ENCODE measurements at regions not wholly inside any gene's neighbourhood (a gene's known extent, or its start where the extent isn't known, plus 50 kb on each side); places are given as distances from the start of the nearest gene placed in this dataset.

DNA sequence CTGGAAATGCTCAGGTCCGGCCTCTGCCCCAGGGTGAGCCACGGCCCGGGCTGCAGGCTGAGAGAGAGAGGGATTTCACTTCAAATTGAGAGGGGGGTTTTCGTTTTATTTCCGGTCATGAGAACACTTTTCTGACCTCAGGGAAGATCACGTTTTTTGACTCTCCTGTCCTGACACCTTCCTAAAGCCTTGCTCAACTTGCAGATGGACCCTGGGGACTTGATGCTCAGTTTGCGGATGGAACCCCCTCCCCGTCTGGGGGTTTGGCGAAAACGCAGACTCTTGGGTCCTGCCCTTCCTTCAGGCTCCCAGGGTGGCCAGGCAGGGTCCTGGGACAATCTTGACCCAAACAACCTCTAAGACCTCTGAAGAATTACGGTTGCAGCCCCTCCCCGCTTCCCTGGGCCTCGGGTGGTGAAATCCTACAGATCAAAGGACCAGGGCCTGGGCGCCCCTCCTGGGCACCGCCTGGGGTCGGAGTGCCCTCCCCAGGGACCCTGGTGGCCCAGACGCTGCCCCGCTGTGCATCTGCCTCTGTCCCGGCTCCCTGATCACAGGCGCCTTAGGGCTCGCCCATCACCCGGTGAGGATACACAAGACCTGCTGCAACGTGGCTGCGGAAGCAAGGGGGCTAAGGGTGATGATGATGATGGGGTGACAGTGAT lies 148.2 kb downstream of the ERMARD start:
- no peak for FAIRE-seq

DNA sequence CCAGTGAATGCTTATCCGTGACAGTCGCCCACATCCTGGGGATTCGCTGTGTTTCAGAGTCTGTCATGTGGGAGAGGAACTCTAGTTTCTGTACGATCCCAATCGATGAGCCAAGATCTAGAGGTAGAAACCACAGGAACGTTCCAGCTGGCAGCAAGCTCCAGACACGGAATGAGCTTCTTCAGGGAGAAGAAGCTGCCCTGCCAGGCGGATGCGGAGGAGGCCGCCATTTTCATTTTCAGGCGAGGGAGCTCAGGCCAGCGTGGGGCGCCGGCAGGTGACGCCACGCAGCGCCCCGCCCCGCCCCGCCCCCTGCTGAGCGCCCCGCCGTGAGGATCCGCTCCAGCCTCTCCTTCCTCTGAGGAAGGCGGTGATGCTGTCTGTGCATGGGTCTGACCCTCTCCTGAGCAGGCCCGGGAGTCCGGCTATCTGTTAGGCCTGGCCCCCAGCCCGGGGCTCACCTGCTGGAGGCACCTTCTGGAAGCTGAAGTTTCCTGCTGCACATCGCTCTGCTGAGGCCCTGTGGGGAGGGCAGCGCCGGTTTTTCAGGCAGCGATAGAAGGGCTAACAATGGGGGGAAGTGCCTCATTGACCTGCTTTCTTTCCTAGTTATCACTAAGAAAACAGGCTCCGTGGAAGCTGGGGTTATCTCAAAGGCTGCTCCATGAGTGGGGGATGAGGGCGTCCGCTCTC lies 147.5 kb downstream of the ERMARD start:
- no peak for FAIRE-seq

DNA sequence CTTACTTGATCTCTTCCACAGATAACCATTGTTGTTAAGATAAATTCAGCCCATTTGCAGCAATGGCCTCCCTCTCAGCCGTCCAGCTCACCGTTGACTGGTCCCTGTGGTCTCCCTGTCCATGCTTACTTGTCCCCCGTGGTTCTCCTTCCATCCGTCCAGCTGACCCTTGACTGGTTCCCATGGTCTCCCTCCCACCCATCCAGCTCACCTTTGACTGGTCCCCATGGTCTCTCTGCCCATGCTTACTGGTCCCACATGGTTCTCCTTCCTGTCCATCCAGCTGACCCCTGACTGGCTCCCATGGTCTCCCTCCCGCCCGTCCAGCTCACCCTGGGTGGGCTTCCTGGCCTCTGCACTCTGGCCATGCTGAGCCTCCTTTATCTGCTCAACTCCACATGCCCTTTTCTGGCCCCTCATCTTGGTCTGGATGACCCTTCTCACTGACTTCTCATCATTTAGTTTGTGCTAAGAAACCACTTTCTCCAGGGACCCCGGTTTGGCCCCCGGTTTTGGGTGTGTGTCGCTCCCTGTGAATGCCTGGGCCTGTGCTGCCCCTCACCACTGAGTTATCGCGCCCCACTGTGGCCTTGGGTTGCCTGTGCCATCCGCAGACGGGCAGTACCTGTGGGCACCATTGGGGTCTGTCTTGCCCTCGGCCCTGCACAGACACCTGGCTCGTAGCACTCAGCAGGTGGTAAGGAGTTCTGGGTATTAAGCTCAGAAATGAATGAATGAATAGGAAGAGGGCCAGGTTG lies 146.4 kb downstream of the ERMARD start:
- no peak for FAIRE-seq

DNA sequence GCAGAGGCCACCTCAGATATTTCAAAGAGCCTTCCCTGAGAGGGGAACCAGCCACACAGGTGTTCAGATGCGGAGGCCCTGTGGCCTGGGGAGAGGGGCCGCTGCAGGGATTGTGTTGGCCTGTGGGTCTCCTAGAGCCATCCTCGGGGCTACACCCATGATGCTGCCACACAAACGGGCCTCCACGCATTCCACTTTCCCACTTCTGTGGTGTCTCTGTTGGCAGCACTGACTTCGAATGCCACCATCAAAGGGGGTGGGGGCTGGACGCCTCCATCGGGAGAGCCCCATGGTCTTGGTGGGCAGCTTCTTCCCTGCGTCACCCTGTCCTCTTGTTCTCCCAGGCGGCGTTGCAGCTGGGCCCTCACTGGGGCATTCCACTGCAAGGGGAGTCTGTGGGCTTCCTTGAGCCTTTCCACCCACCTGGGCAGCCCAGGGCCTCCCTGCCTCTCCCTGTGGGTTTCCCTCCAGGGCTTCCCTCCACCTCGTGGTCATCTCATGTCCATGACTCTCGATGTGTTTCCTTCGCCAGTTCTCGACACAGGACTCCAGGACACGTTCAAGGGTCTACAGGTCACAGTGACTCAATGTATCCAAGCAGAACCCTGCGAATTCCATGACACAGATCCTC lies 145.5 kb downstream of the ERMARD start:
- FAIRE-seq: no peak

DNA sequence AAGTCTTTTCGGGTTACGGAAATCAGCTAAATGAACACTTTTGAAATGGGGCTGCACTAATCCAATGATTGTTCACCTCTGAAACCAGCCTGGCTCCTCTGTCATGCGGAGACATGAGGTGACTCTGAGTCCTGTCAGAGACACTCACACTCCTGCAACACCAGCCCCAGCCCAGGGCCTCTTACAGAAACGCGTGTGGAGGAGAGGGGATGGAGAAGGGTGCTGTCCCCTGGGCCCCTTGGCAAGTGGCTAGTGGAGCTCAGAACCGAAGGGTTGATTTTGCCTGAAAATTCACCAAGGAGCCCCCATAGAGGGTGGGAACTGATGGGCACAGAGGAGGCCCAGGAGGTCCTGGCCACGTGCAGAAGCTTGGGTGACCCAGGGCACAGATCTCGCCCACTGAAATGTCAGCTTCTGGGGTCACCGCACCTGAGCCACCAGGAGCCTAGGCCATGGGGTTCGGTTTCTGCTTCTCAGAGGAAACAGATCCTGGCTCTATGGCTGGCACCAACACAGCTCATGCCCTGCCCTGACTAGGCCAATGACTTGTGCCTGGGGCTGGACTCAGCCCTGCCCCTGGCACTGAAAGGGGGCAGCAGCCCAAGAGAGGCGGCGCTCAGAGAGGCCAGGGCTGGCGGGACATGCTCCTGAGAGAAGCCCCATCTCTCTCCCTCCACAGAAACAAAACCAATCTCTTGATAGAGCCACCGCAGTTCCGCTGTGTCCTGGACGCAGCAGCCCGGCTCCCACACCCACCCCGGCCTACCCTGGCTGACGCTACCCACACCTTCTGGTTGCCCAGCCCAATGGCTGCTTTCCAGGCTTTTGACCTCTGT lies 144.7 kb downstream of the ERMARD start:
- FAIRE-seq: no peak

DNA sequence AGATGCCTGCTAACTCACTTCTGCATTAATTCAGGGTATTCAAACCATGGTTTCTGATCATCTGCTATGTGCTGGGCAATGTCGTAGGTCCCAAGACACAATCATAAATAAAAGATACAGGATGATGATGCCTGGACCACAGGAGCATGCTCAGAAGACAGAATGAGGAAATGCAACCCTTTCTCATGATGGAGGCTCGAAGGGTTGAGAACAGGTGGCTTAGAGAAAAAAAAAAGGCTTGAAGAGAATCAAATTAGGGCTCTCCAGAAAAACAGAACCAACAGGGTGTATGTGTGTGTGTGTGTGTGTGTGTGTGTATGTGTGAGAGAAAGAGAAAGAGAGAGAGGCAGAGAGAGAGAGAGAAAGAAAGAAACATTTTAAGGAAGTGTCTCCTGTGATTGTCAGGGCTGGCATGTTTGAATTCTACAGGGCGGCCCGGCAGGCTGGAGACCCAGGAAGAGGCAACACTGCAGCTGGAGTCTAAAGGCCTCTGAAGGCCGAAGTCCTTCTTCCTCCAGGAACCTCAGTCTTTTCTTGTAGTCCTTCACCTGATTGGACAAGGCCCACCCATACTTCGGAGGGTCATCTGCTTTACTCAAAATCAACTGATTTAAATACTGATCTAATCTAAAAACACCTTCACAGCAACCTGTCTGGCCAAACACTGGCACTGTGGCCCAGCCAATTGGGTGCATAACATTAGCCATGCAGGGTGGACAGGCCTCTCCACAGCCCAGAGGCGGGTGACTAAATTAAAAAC lies 143.8 kb downstream of the ERMARD start:
- no peak for FAIRE-seq

DNA sequence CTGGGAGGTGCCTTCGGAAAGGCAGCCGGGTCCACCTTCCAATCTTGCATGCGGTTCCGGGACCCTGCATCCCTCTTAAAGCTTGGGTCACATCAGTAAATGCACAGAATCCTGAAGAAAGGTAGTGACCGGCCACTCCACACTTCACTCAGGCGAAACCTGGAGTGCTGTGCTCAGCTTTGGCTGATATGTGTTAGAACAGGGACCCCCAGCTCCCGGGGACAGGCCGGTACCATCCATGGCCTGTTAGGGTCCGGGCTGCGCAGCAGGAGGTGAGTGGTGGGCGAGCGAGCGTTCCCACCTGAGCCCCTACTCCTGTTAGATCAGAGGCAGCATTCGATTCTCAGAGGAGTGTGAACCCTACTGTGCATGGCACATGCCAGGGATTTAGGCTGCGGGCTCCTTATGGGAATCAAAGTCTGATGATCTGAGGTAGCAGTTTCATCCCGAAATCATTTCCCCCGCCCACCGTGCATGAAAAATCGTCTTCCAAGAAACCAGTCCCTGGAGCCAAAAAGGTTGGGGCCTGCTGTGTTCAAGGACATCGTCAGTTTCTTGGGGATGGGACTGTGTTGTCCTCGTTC lies 143.0 kb downstream of the ERMARD start:
- FAIRE-seq: no peak

DNA sequence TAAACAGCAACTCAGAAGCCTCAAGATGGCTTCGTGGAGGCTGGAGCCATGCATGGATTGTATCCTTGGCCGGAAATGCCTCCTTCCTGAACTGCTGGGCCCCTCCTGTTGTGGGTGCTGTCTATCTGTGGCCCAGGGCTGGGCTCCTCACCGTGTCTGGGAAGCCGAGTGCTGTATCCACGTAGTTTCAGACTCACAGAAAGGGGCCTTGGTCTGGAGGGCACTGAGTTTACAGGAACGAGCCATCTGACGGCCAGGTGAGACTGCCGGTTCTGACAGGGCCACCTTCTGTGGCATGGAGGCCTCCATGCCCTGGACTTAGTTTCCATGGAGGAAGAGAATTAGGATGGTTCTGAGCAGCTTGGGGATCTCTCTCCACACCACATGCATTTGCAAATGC lies 142.2 kb downstream of the ERMARD start:
- no peak for FAIRE-seq

DNA sequence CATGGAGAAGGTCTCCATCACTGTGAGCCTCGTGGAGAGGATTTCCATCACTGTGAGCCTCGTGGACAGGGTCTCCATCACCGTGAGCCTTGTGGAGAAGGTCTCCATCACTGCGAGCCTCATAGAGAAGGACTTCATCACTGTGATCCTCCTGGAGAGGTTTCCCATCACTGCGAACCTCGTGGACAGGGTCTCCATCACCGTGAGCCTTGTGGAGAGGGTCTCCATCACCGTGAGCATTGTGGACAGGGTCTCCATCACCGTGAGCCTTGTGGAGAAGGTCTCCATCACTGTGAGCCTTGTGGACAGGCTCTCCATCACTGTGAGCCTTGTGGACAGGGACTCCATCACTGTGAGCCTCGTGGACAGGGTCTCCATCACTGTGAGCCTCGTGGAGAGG lies 140.4 kb downstream of the ERMARD start:
- FAIRE-seq: no peak

DNA sequence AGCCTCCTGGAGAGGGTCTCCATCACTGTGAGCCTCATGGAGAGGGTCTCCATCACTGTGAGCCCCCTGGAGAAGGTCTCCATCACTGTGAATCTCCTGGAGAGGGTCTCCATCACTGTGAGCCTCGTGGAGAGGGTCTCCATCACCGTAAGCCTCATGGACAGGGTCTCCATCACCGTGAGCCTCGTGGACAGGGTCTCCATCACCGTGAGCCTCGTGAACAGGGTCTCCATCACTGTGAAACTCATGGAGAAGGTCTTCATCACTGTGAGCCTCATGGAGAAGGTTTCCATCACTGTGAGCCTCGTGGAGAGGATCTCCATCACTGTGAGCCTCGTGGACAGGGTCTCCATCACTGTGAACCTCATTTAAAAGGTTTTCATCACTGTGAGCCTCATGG lies 140.0 kb downstream of the ERMARD start:
- FAIRE-seq: no peak

DNA sequence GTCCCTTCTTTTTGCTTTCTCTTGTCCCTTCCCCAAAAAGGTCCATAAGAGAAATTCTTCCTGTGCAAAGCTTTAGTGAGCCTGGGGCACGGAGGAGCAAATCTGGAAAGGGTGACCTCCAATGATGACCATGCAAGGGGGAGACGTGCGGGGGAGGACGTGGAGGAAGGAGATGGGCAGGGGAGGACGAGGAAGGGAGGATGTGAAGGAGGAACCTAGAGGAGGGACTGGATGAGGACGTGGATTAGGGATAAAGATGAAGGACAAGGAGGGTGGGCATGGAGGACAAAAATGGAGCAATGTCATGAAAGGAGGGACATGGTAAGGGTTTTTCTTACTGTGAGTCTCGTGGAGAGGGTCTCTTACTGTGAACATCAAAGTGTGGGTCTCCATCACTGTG lies 139.5 kb downstream of the ERMARD start:
- no peak for FAIRE-seq

DNA sequence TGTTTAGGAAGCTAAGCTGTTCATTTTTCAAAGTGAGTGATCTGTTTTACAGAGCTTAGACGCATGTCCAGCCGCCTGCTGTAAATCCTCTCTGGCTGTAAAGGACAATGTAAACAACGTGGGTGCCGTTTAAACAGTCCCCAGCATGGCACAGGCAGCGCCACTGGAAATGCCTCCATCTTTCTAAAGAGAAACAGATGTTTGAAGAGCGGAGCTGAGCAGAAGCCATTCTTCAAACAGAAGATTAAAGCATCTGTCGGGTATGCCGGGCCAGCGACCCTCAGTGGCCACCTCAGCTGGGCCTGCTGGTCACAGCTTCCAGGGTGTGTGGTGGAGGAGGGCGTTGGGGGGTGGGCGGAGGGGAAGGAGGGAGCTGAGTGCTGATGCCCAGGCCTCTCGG lies 138.6 kb downstream of the ERMARD start:
- no peak for FAIRE-seq

DNA sequence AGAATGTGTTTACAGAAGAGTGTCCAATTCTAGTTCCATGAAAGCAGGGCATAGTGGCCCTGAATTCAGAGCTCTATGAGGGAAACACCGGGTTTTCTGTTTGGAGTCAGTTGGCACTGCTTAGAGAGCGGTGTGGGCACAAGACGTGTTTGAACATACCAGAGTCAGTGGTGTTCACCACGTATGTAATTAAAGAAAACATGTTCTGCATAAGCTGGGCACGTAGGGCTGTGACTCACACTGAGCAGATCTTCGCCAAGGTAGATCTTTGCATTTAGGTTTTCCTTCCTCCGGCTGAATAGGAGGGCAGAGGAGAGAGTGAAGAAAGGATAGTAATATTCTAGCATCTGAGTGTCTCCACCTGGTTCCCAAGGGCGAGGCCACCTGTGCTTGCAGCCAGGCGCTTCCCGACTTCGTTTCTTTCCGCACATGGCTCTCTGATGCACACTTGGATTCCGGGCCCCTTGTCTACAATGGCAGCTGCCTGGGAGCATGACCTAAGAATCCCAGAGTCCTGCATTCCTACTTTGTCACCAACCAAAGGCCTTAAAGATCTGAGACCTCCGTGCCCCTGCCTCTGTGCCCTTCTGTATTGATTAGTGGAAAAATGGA lies 136.2 kb downstream of the ERMARD start:
- no peak for FAIRE-seq

DNA sequence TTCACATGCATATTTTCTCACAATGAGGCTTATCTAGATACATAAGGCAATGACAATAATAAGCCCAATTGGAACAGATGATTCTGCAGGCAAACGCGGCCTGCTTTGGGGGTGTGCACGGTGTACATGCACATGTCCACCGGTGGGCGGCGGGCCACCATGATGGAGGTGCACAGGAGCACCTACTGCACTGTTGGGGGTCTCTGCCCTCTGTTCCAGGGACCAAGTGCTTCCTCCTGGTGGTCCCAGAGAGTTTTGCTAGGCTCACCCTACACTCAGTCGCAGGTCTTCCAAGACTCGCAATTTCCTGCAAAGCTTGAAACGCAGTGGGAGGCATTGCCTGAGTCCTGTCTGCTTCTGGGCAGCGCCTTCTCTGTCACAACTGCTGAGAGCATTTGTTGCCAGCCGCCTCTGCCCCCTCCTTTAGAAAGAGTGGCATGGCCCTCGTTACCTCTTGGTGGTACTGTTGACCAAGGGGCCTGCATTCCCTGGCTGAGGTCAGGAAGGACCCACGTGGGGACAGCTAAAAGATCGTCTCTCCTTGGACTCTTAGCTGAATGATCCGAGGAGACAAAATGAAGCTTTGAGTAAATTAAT lies 135.3 kb downstream of the ERMARD start:
- FAIRE-seq: no peak

DNA sequence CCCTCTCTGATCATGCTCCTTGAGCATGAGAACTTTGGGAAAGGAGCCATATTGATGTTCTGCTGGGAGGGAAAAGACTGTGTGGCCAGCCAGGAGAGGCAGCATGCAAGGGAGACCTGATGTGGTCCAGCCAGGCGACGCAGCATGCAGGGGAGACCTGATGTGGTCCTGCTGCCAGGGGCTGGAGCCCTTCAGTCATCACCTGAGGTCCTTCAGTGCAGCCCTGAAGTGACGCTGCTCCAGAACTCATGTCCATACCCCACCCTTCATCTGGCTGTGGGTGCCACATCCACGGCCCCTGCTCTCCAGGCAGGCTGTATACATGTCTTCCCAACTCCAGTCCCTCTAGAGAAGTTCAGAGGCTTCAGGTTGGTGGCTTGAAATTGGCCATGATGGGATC lies 134.4 kb downstream of the ERMARD start:
- no peak for FAIRE-seq

DNA sequence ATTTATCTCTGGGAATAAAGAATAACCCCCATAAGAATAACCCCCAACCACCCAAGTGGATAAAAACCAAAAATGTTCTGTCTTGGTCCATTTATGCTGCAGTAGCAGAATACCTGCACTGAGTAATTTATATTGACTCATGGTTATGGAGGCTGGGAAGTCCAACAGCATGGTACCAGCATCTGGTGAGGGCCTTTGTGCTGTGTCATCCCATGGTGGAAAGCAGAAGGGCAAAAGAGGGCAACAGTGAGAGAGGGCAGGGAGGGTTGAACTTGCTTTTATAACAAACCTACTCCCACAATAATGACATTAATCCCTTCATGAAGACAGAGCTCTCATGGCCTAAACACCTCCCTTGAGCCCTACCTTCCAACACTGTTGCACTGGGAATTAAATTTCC lies 133.7 kb downstream of the ERMARD start:
- FAIRE-seq: no peak

DNA sequence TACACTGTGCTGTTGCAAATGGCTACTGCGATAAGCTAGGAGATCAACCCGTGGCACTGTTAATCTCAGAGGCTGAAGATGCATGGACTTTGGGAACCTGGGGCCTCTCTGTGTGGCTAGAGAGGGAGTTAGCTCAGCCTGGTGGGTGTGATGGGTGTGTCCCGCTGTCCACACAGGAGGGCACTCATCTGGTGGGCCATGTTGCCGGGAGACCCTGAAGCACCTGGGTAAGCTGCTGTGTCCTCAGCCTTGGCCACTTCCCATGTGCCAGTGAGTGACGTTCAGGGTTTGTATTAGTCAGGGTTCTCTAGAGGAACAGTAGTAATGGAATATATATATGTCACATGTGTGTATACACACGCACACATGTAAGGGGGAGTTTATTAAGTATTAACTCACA lies 132.7 kb downstream of the ERMARD start:
- no peak for FAIRE-seq

DNA sequence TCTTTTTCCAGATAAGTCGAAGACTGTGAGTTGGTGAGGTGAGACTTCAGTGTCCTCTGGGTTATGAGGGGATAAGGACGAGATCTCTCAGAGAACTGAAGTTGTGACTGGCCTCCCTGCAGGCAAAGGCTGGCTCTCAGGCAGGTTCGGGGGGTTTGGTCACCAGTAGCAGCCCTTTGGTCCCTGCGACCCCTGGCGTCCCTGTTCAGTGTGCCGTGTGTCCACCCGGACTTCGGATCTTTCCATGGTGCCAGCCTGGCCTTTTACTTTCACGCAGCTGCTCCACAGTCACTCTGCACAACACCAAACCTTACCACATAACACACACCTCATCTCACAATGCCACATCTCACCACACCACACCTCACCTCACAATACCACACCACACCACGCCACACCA lies 131.9 kb downstream of the ERMARD start:
- no peak for FAIRE-seq

DNA sequence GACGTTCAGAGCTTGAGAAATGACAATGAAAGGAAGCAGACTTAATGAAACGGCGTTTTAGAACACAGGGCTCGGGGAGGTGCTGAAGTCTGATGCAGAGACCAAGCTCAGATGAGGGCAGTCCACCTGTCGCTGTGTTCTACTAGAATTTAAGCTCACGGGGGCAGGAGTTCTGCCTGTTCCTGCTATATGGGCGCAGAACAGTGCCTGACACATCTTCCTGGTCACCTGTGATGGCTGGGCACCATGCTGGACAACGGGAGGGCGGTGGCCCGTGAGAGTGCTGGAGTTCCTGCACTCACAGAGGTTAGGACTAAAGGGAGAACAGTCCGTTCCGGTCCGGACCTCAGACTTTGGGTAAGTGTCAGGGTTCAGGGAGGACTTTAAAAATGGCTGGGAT lies 130.6 kb downstream of the ERMARD start:
- FAIRE-seq: no peak

DNA sequence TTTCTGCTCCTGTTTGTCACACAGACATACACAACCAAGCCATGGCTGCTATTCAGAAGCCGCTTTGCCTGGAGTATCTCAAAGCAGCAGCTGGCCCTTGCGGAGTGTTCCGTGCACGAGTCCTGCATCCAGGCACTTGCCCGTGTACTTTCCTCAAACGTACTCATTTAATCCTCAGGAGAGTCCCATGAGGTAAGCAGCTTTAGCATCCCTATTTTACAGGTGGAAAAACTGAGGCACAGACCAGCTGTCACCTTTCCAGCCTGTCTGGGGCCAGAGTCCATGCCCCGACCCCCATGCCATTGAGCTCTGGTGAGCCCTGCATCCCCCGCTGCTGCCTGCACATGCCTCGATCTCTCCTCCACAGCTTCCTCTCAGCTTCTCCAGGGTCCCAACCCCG lies 130.0 kb downstream of the ERMARD start:
- FAIRE-seq: no peak

DNA sequence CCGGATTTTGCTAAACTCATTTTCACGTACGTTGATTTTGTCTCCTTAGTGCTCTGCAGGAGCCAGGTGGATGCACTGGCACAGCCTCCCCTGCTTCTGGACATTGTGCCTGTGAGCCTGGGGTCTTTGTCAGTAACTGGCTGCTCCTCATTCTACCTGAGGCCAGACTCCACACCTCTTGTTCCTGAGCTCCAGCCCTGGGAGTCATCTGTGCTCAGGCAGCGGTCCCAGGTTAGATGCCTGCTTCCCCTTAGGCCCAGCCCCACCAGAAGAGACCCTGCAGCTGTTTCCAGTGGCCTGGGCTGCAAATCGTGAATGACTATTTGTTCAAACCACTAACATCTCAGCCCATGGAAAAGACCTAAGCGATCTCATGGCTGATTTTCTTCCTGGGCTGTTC lies 129.1 kb downstream of the ERMARD start:
- FAIRE-seq: no peak
